Brain microvascular endothelial cell (primary cell): ENCODE measurements at regions not wholly inside any gene's neighbourhood (a gene's known extent, or its start where the extent isn't known, plus 50 kb on each side); places are given as distances from the start of the nearest gene placed in this dataset.

Source experiments
- DNase-seq: peaks from one replicate; pipeline ENCODE4 v3.0.0-alpha.2; 2020
- H3K27ac ChIP-seq: fragments of 250-450 bp; sonication (Bioruptor Pico); 2 replicates; pipeline ENCODE4 v1.5.1; 2020; ENCODE audit warnings: mild to moderate bottlenecking, moderate library complexity
- H3K27me3 ChIP-seq: fragments of 250-450 bp; sonication (Bioruptor Pico); replicated peaks from 2 replicates; pipeline ENCODE4 v1.5.1; 2020; ENCODE audit warnings: mild to moderate bottlenecking
- H3K36me3 ChIP-seq: fragments of 250-450 bp; sonication (Bioruptor Pico); replicated peaks from 2 replicates; pipeline ENCODE4 v1.5.1; 2020; ENCODE audit warnings: mild to moderate bottlenecking
- H3K4me3 ChIP-seq: 2 replicates; pipeline ENCODE4 v1.5.1; 2011; ENCODE audit warnings: low read depth, mild to moderate bottlenecking, control low read depth, low read length, moderate library complexity
- CTCF ChIP-seq: IDR thresholded peaks from 2 replicates; pipeline ENCODE4 v1.5.1; 2011; ENCODE audit warnings: low read depth, mild to moderate bottlenecking, moderate library complexity, low read length, control low read depth, inconsistent platforms; ENCODE audit errors: missing control alignments
- in situ Hi-C: cut with HindIII; loops from 2 replicates; pipeline ENCODE4 v1.10.0; 2017; ENCODE audit warnings: low sequenced_read_pairs, low pct_ligation_motif_present

GRCh38 chr14:50013198-50013918 lies 103.0 kb downstream of the VCPKMT start:
- no peak overlapping the region for H3K27ac ChIP-seq
- TF ChIP-seq CTCF, result no peak
- H3K27me3 ChIP-seq, result no peaks in the 10 kb centered on the region
- H3K36me3 ChIP-seq, result no peaks in the 10 kb centered on the region
- in situ Hi-C loops, result no loop called here
- no peak for DNase-seq
- H3K4me3 ChIP-seq, result no peak overlapping the region

- no peaks in the 10 kb centered on the region for H3K36me3 ChIP-seq
- TF ChIP-seq CTCF, result no peak
- H3K27ac ChIP-seq, result no peak overlapping the region
- in situ Hi-C loops, result no loop called here
- no peaks in the 10 kb centered on the region for H3K27me3 ChIP-seq
- H3K4me3 ChIP-seq, result no peak overlapping the region
- DNase-seq, result no peak
These were observed 102.4 kb downstream of the VCPKMT start for GRCh38 chr14:50013934-50014333.

- no peak for TF ChIP-seq CTCF
- H3K27ac ChIP-seq, result no peak overlapping the region
- no peaks in the 10 kb centered on the region for H3K36me3 ChIP-seq
- no peak overlapping the region for H3K4me3 ChIP-seq
- in situ Hi-C loops, result no loop called here
- DNase-seq, result no peak
- no peaks in the 10 kb centered on the region for H3K27me3 ChIP-seq
These were observed 101.5 kb downstream of the VCPKMT start for GRCh38 chr14:50014809-50015430.

GRCh38 chr14:50015716-50016115 lies 100.7 kb downstream of the VCPKMT start:
- no peak overlapping the region for H3K4me3 ChIP-seq
- in situ Hi-C loops, result no loop called here
- no peak overlapping the region for H3K27ac ChIP-seq
- no peaks in the 10 kb centered on the region for H3K36me3 ChIP-seq
- no peak for DNase-seq
- H3K27me3 ChIP-seq, result no peaks in the 10 kb centered on the region
- no peak for TF ChIP-seq CTCF

GRCh38 chr14:50018201-50018932 lies 98.0 kb downstream of the VCPKMT start:
- peak; percentile 20 for DNase-seq
- Histone ChIP-seq H3K36me3 (no peaks in the 10 kb centered on the region), H3K4me3 (no peak overlapping the region), H3K27ac (no peak overlapping the region), H3K27me3 (no peaks in the 10 kb centered on the region)
- in situ Hi-C loops, result no loop called here
- no peak for TF ChIP-seq CTCF

- no peak overlapping the region for H3K27ac ChIP-seq
- H3K27me3 ChIP-seq, result no peaks in the 10 kb centered on the region
- H3K4me3 ChIP-seq, result no peak overlapping the region
- H3K36me3 ChIP-seq, result no peaks in the 10 kb centered on the region
- no peak for DNase-seq
- TF ChIP-seq CTCF, result no peak
- in situ Hi-C loops, result no loop called here
These were observed 97.5 kb downstream of the VCPKMT start for GRCh38 chr14:50018933-50019210.
